Activated CD4-positive, alpha-beta memory T cell treated with anti-CD3 and anti-CD28 coated beads for 36 hours (primary cell): ENCODE measurements at regions not wholly inside any gene's neighbourhood (a gene's known extent, or its start where the extent isn't known, plus 50 kb on each side); places are given as distances from the start of the nearest gene placed in this dataset.

Source experiments
- CTCF ChIA-PET: fragments of 350-600 bp; sonication (Branson Sonifier 250); formaldehyde crosslinking; loops from one replicate; lab custom pipeline; 2021; ENCODE audit warnings: antibody characterized with exemption, inconsistent platforms; lab: Charles Lee
- POLR2A ChIA-PET: fragments of 350-600 bp; sonication (Branson Sonifier 250); formaldehyde crosslinking; loops from one replicate; lab custom pipeline; 2021; ENCODE audit warnings: antibody characterized with exemption; lab: Charles Lee
- DNase-seq: peaks from one replicate; pipeline ENCODE4 v3.0.0-alpha.2; 2020
- H3K27ac Mint-ChIP-seq: one replicate; pipeline ENCODE4 v1.8.0; 2021; ENCODE audit warnings: mixed read lengths
- H3K27me3 Mint-ChIP-seq: one replicate; pipeline ENCODE4 v1.8.0; 2021; ENCODE audit warnings: mixed read lengths
- H3K36me3 Mint-ChIP-seq: one replicate; pipeline ENCODE4 v1.8.0; 2021; ENCODE audit warnings: mixed read lengths
- H3K4me1 Mint-ChIP-seq: one replicate; pipeline ENCODE4 v1.8.0; 2021; ENCODE audit warnings: low read depth, mixed read lengths
- H3K4me3 Mint-ChIP-seq: one replicate; pipeline ENCODE4 v1.8.0; 2021; ENCODE audit warnings: mild to moderate bottlenecking, mixed read lengths
- H3K9me3 Mint-ChIP-seq: one replicate; pipeline ENCODE4 v1.8.0; 2021; ENCODE audit warnings: mixed read lengths
- intact Hi-C: fragments of 100-400 bp; cut with micrococcal nuclease; formaldehyde crosslinking; loops from one replicate; pipeline ENCODE4 v1.15.1; 2023

- peaks cover 3% of the 10 kb centered on the region for H3K9me3 Mint-ChIP-seq
- H3K4me1 Mint-ChIP-seq, result no peaks in the 10 kb centered on the region
- H3K4me3 Mint-ChIP-seq, result no peak overlapping the region
- intact Hi-C loops, result no loop called here
- no peaks in the 10 kb centered on the region for H3K36me3 Mint-ChIP-seq
- ChIA-PET CTCF (no interaction called here), POLR2A (no interaction called here)
- no peak overlapping the region for H3K27ac Mint-ChIP-seq
- H3K27me3 Mint-ChIP-seq, result no peaks in the 10 kb centered on the region
- DNase-seq, result no peak
Observed at GRCh38 chr6:19427548-19427947, 409.6 kb upstream of the ID4 start.

DNA sequence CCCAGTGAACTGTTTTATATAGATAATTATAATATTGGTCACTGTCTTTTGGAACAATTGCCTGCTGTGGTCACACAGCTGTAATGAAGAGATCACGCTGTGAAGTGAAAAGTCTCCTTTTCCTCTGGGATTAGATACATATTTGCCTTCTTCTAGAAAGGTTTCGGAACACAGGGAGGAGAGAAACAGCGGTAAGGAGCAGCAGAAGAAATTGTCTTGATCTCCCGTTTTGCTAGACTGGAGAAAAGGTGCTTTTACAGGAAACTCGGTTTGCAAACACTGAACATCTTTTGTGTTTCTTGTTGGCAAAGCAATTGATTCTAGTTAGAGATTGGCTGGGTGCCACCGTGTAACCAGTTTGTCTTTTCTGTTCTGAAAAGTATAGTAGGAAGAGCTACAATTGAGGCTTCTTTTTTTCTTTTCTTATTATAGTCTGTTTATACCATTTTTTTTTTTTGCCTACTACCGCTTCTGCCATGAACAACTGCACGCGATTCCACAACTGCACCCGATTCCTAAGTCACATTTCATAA, 404.1 kb upstream of the ID4 start:
- Mint-ChIP-seq H3K4me1 (no peaks in the 10 kb centered on the region), H3K27me3 (no peaks in the 10 kb centered on the region), H3K27ac (no peak overlapping the region), H3K9me3 (peaks cover 7% of the 10 kb centered on the region), H3K4me3 (no peak overlapping the region), H3K36me3 (no peaks in the 10 kb centered on the region)
- ChIA-PET POLR2A (no interaction called here), CTCF (no interaction called here)
- DNase-seq, result no peak
- intact Hi-C loops, result no loop called here

- no peaks in the 10 kb centered on the region for H3K27me3 Mint-ChIP-seq
- peaks cover 7% of the 10 kb centered on the region for H3K9me3 Mint-ChIP-seq
- no peak overlapping the region for H3K4me3 Mint-ChIP-seq
- no peak for DNase-seq
- intact Hi-C loops, result no loop called here
- H3K27ac Mint-ChIP-seq, result no peak overlapping the region
- H3K36me3 Mint-ChIP-seq, result no peaks in the 10 kb centered on the region
- H3K4me1 Mint-ChIP-seq, result no peaks in the 10 kb centered on the region
- CTCF ChIA-PET, result no interaction called here
- POLR2A ChIA-PET, result no interaction called here
Observed at GRCh38 chr6:19434065-19434464, 403.1 kb upstream of the ID4 start.

- Mint-ChIP-seq H3K36me3 (no peaks in the 10 kb centered on the region), H3K9me3 (peaks cover 7% of the 10 kb centered on the region), H3K27me3 (no peaks in the 10 kb centered on the region), H3K4me3 (no peak overlapping the region), H3K4me1 (no peaks in the 10 kb centered on the region), H3K27ac (no peak overlapping the region)
- DNase-seq, result no peak
- intact Hi-C loops, result no loop called here
- ChIA-PET CTCF (no interaction called here), POLR2A (no interaction called here)
Observed at GRCh38 chr6:19435755-19436154, 401.4 kb upstream of the ID4 start.

GRCh38 chr6:19438566-19439353, 398.4 kb upstream of the ID4 start:
- no peak for DNase-seq
- ChIA-PET POLR2A (no interaction called here), CTCF (no interaction called here)
- no peaks in the 10 kb centered on the region for H3K4me1 Mint-ChIP-seq
- intact Hi-C loops, result no loop called here
- H3K27ac Mint-ChIP-seq, result no peak overlapping the region
- H3K9me3 Mint-ChIP-seq, result peaks cover 7% of the 10 kb centered on the region
- H3K36me3 Mint-ChIP-seq, result no peaks in the 10 kb centered on the region
- no peak overlapping the region for H3K4me3 Mint-ChIP-seq
- no peaks in the 10 kb centered on the region for H3K27me3 Mint-ChIP-seq

DNA sequence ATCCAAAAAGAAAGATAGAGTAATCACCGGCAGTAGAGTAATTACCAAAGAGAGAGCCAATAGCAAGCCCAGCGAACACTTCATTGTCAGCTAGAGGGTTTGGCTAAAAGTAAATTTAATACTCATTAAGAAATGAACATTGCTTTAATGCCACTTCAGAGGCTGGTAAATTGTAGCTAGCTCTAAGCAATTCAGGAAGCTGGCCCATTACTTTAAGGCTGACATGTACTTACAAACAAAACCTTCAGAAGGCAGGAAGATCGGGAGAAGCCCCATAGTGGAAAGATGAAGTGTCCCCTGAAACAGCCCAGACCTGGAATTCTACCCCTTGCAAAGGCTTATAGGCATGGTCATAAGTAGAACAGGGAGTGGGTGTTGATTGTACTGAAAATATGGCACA, 396.6 kb upstream of the ID4 start:
- Mint-ChIP-seq H3K27ac (no peak overlapping the region), H3K4me3 (no peak overlapping the region), H3K27me3 (no peaks in the 10 kb centered on the region), H3K9me3 (peaks cover 7% of the 10 kb centered on the region), H3K4me1 (no peaks in the 10 kb centered on the region), H3K36me3 (no peaks in the 10 kb centered on the region)
- CTCF ChIA-PET, result no interaction called here
- DNase-seq, result no peak
- intact Hi-C loops, result no loop called here
- POLR2A ChIA-PET, result no interaction called here

GRCh38 chr6:19443411-19443810, 393.8 kb upstream of the ID4 start:
- Mint-ChIP-seq H3K27ac (no peak overlapping the region), H3K4me1 (no peaks in the 10 kb centered on the region), H3K9me3 (peaks cover 3% of the 10 kb centered on the region), H3K4me3 (no peak overlapping the region), H3K27me3 (no peaks in the 10 kb centered on the region), H3K36me3 (no peaks in the 10 kb centered on the region)
- intact Hi-C loops, result no loop called here
- CTCF ChIA-PET, result interaction anchor here (0.7 kb wide), 1 partner anchor 841 kb away, joined by 3 read pairs; no protein-coding TSS in a partner anchor
- DNase-seq, result no peak
- POLR2A ChIA-PET, result no interaction called here

GRCh38 chr6:19444041-19444440, 393.1 kb upstream of the ID4 start:
- CTCF ChIA-PET, result interaction anchor here (0.7 kb wide), 1 partner anchor 842 kb away, joined by 3 read pairs; no protein-coding TSS in a partner anchor
- H3K27me3 Mint-ChIP-seq, result no peaks in the 10 kb centered on the region
- no peaks in the 10 kb centered on the region for H3K36me3 Mint-ChIP-seq
- POLR2A ChIA-PET, result no interaction called here
- H3K27ac Mint-ChIP-seq, result no peak overlapping the region
- no peaks in the 10 kb centered on the region for H3K4me1 Mint-ChIP-seq
- DNase-seq, result no peak
- intact Hi-C loops, result no loop called here
- H3K9me3 Mint-ChIP-seq, result peaks cover 3% of the 10 kb centered on the region
- no peak overlapping the region for H3K4me3 Mint-ChIP-seq

- no peaks in the 10 kb centered on the region for H3K36me3 Mint-ChIP-seq
- POLR2A ChIA-PET, result no interaction called here
- H3K27me3 Mint-ChIP-seq, result no peaks in the 10 kb centered on the region
- intact Hi-C loops, result no loop called here
- peaks cover 3% of the 10 kb centered on the region for H3K9me3 Mint-ChIP-seq
- H3K27ac Mint-ChIP-seq, result no peak overlapping the region
- no peak overlapping the region for H3K4me3 Mint-ChIP-seq
- CTCF ChIA-PET, result no interaction called here
- no peaks in the 10 kb centered on the region for H3K4me1 Mint-ChIP-seq
- DNase-seq, result no peak
Observed at GRCh38 chr6:19444481-19444880, 392.7 kb upstream of the ID4 start.

GRCh38 chr6:19446570-19446969, 390.6 kb upstream of the ID4 start:
- intact Hi-C loops, result no loop called here

GRCh38 chr6:19450651-19451050, 386.5 kb upstream of the ID4 start:
- CTCF ChIA-PET, result no interaction called here
- intact Hi-C loops, result no loop called here
- Mint-ChIP-seq H3K9me3 (peaks cover 3% of the 10 kb centered on the region), H3K27ac (no peak overlapping the region), H3K4me1 (no peaks in the 10 kb centered on the region), H3K36me3 (no peaks in the 10 kb centered on the region), H3K27me3 (no peaks in the 10 kb centered on the region), H3K4me3 (no peak overlapping the region)
- POLR2A ChIA-PET, result no interaction called here
- no peak for DNase-seq

More at GRCh38 chr6:19446570-19446969, 390.6 kb upstream of the ID4 start:
- H3K27me3 Mint-ChIP-seq, result no peaks in the 10 kb centered on the region
- H3K9me3 Mint-ChIP-seq, result peaks cover 3% of the 10 kb centered on the region
- ChIA-PET CTCF (no interaction called here), POLR2A (no interaction called here)
- no peak overlapping the region for H3K27ac Mint-ChIP-seq
- no peak for DNase-seq
- no peak overlapping the region for H3K4me3 Mint-ChIP-seq
- H3K4me1 Mint-ChIP-seq, result no peaks in the 10 kb centered on the region
- no peaks in the 10 kb centered on the region for H3K36me3 Mint-ChIP-seq

DNA sequence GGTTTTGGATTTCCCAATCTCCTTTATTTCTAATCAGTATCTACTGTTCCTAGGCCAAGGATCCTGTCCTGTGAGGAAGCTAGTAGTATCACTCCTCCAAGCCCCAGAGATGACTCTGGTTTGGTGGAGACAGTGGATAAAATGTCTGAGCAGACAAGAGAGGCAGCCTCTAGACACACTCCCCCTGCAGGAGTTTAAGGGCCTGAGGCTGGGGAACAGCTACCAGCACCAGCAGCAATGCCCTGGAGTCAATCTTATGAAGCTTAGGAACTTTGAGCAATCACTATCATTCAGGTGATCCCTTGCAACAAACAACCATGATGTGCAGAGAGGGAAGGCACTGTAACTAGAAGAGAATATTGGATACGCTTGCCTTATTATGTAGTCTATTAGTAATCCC, 384.7 kb upstream of the ID4 start:
- Mint-ChIP-seq H3K27me3 (no peaks in the 10 kb centered on the region), H3K4me1 (no peaks in the 10 kb centered on the region), H3K36me3 (no peaks in the 10 kb centered on the region), H3K27ac (no peak overlapping the region), H3K4me3 (no peak overlapping the region), H3K9me3 (no peaks in the 10 kb centered on the region)
- ChIA-PET POLR2A (no interaction called here), CTCF (no interaction called here)
- no peak for DNase-seq
- intact Hi-C loops, result no loop called here
